ENCODE measurements at regions not wholly inside any gene's neighbourhood (a gene's known extent, or its start where the extent isn't known, plus 50 kb on each side); places are given as distances from the start of the nearest gene placed in this dataset.

- DNase-seq (ENCODE audit: low read depth in 2 of 2): no peak
Measured at GRCh38 chr10:3428826-3429225, 256.2 kb upstream of the PITRM1 start.

- no peak for DNase-seq (ENCODE audit: low read depth in 2 of 2)
Measured at GRCh38 chr10:3427950-3428354, 255.4 kb upstream of the PITRM1 start.

GRCh38 chr10:3427347-3427746 lies 254.8 kb upstream of the PITRM1 start:
- DNase-seq (ENCODE audit: low read depth in 2 of 2): no peak

GRCh38 chr10:3426190-3426845 lies 253.7 kb upstream of the PITRM1 start:
- no peak for DNase-seq (ENCODE audit: low read depth in 2 of 2)

GRCh38 chr10:3425716-3426115 lies 253.1 kb upstream of the PITRM1 start:
- DNase-seq (ENCODE audit: low read depth in 2 of 2): no peak

GRCh38 chr10:3425261-3425660 lies 252.7 kb upstream of the PITRM1 start:
- DNase-seq (ENCODE audit: low read depth in 2 of 2): no peak

GRCh38 chr10:3424111-3424851 lies 251.7 kb upstream of the PITRM1 start:
- no peak for DNase-seq (ENCODE audit: low read depth in 2 of 2)

- DNase-seq (ENCODE audit: low read depth in 2 of 2): no peak
Measured at GRCh38 chr10:3423384-3423783, 250.8 kb upstream of the PITRM1 start.

GRCh38 chr10:3422282-3422681 lies 249.7 kb upstream of the PITRM1 start:
- DNase-seq (ENCODE audit: low read depth in 2 of 2): no peak

- DNase-seq (ENCODE audit: low read depth in 2 of 2): no peak
Measured at GRCh38 chr10:3421537-3422257, 249.1 kb upstream of the PITRM1 start.

GRCh38 chr10:3420527-3421469 lies 248.2 kb upstream of the PITRM1 start:
- no peak for DNase-seq (ENCODE audit: low read depth in 2 of 2)

GRCh38 chr10:3419719-3420495 lies 247.3 kb upstream of the PITRM1 start:
- DNase-seq (ENCODE audit: low read depth in 2 of 2): no peak

- no peak for DNase-seq (ENCODE audit: low read depth in 2 of 2)
Measured at GRCh38 chr10:3418926-3419325, 246.3 kb upstream of the PITRM1 start.

- DNase-seq (ENCODE audit: low read depth in 2 of 2): no peak
Measured at GRCh38 chr10:3418041-3418754, 245.6 kb upstream of the PITRM1 start.

GRCh38 chr10:3417096-3417495 lies 244.5 kb upstream of the PITRM1 start:
- DNase-seq (ENCODE audit: low read depth in 2 of 2): no peak

GRCh38 chr10:3415878-3416605 lies 243.5 kb upstream of the PITRM1 start:
- no peak for DNase-seq (ENCODE audit: low read depth in 2 of 2)

- no peak for DNase-seq (ENCODE audit: low read depth in 2 of 2)
Measured at GRCh38 chr10:3415038-3415736, 242.6 kb upstream of the PITRM1 start.

- DNase-seq (ENCODE audit: low read depth in 2 of 2): no peak
Measured at GRCh38 chr10:3414667-3415023, 242.1 kb upstream of the PITRM1 start.

All from stimulated activated CD4-positive, alpha-beta T cell treated with anti-CD3 and anti-CD28 coated beads, Interleukin-4, amount 100 ng/mL, for 48 hours (primary cell).